ENCODE measurements at regions not wholly inside any gene's neighbourhood (a gene's known extent, or its start where the extent isn't known, plus 50 kb on each side); places are given as distances from the start of the nearest gene placed in this dataset.

- ChIA-PET CTCF (no interaction called here), POLR2A (no interaction called here)
- Mint-ChIP-seq H3K9me3 (ENCODE audit: insufficient read depth) (no peaks in the 10 kb centered on the region), H3K4me3 (no peak overlapping the region), H3K4me1 (no peaks in the 10 kb centered on the region), H3K27me3 (no peaks in the 10 kb centered on the region), H3K27ac (no peak overlapping the region)
- Histone ChIP-seq H3K9ac (ENCODE audit: low read length) (no peak overlapping the region), H4K20me1 (ENCODE audit: control insufficient read depth, insufficient read depth, low read length, poor library complexity, severe bottlenecking) (no peaks in the 10 kb centered on the region), H3K79me2 (ENCODE audit: control insufficient read depth, insufficient read depth, low read length) (no peaks in the 10 kb centered on the region), H3K4me2 (replicated peaks; ENCODE audit: low read depth, low read length, poor library complexity, severe bottlenecking) (no peak overlapping the region), H2AFZ (ENCODE audit: insufficient read depth, low read depth, low read length, poor library complexity, severe bottlenecking) (no peak overlapping the region), H3K4me3 (ENCODE audit: control extremely low read depth in 1 of 5, extremely low read depth in 1 of 5, insufficient read depth in 1 of 5, low read depth in 2 of 5, low read length in 4 of 5) (no peak overlapping the region), H3K9me3 (ENCODE audit: control extremely low read depth in 1 of 3, control insufficient read depth in 2 of 3, insufficient read depth in 1 of 3, low read length in 2 of 3) (peaks cover 0 to 4% (median 0%) of the 10 kb centered on the region in 3 donors), H3K27ac (ENCODE audit: low read length in 2 of 2) (no peak overlapping the region), H3K36me3 (replicated peaks in 1 of 2; ENCODE audit: control extremely low read depth in 1 of 2, control insufficient read depth in 1 of 2, extremely low read depth in 1 of 2, insufficient read depth in 2 of 2, low read length in 1 of 2) (no peaks in the 10 kb centered on the region), H3K27me3 (replicated peaks in 1 of 4; ENCODE audit: control extremely low read depth in 1 of 4, control insufficient read depth in 3 of 4, insufficient read depth in 4 of 4, low read length in 3 of 4) (no peaks in the 10 kb centered on the region), H3K4me1 (ENCODE audit: control insufficient read depth in 2 of 2, insufficient read depth in 2 of 2, low read length in 2 of 2) (no peaks in the 10 kb centered on the region)
- peak; percentile 0 for DNase-seq
- WGBS (ENCODE audit: insufficient coverage) = 44% methylated on average over 3 of the region's 4 CpGs
- TF ChIP-seq CTCF (IDR thresholded peaks at IDR 0.05) (no peak), EZH2 (IDR thresholded peaks at IDR 0.05; ENCODE audit: borderline replicate concordance, insufficient read depth, low read depth, low read length, poor library complexity, severe bottlenecking) (no peak)
- no peak for ATAC-seq (ENCODE audit: low read depth)
- intact Hi-C loops (cut with micrococcal nuclease) = no loop called here
Measured at GRCh38 chrX:122818068-122818467, 366.0 kb upstream of the GRIA3 start.

DNA sequence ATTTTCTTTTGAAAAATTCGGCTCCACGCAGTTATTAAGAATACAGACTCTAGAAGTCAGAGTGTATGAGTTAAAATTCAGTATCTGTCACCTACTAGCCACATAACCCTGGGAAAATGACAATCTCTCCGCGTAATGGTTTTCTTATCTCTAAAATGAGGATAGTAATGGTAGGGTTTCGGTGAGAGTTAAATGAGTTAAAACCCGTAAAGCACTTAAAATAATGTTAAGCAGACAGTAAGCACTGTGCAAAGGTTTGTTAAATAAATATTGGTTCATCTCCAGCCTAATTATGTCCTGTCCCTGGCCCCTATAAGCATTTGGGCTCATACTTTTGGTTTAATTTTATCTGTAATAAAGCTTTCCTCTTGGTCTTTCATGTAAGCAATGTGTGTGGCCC is 350.8 kb upstream of the GRIA3 start:
- CTCF ChIA-PET = no interaction called here
- Mint-ChIP-seq H3K9me3 (ENCODE audit: insufficient read depth) (peaks cover 2% of the 10 kb centered on the region), H3K4me3 (no peak overlapping the region), H3K27me3 (no peaks in the 10 kb centered on the region), H3K4me1 (no peaks in the 10 kb centered on the region), H3K27ac (no peak overlapping the region)
- WGBS (ENCODE audit: insufficient coverage) = no CpG with 5 or more reads among the region's 6 CpGs
- Histone ChIP-seq H3K9ac (ENCODE audit: low read length) (no peak overlapping the region), H2AFZ (ENCODE audit: insufficient read depth, low read depth, low read length, poor library complexity, severe bottlenecking) (no peak overlapping the region), H3K27me3 (replicated peaks in 1 of 4; ENCODE audit: control extremely low read depth in 1 of 4, control insufficient read depth in 3 of 4, insufficient read depth in 4 of 4, low read length in 3 of 4) (no peaks in the 10 kb centered on the region), H3K36me3 (replicated peaks in 1 of 2; ENCODE audit: control extremely low read depth in 1 of 2, control insufficient read depth in 1 of 2, extremely low read depth in 1 of 2, insufficient read depth in 2 of 2, low read length in 1 of 2) (no peaks in the 10 kb centered on the region), H3K9me3 (ENCODE audit: control extremely low read depth in 1 of 3, control insufficient read depth in 2 of 3, insufficient read depth in 1 of 3, low read length in 2 of 3) (no peaks in the 10 kb centered on the region), H4K20me1 (ENCODE audit: control insufficient read depth, insufficient read depth, low read length, poor library complexity, severe bottlenecking) (no peaks in the 10 kb centered on the region), H3K4me2 (replicated peaks; ENCODE audit: low read depth, low read length, poor library complexity, severe bottlenecking) (no peak overlapping the region), H3K4me1 (ENCODE audit: control insufficient read depth in 2 of 2, insufficient read depth in 2 of 2, low read length in 2 of 2) (no peaks in the 10 kb centered on the region), H3K4me3 (ENCODE audit: control extremely low read depth in 1 of 5, extremely low read depth in 1 of 5, insufficient read depth in 1 of 5, low read depth in 2 of 5, low read length in 4 of 5) (no peak overlapping the region), H3K79me2 (ENCODE audit: control insufficient read depth, insufficient read depth, low read length) (no peaks in the 10 kb centered on the region), H3K27ac (ENCODE audit: low read length in 2 of 2) (no peak overlapping the region)
- POLR2A ChIA-PET = no interaction called here
- intact Hi-C loops (cut with micrococcal nuclease) = no loop called here
- no peak for ATAC-seq (ENCODE audit: low read depth)
- TF ChIP-seq EZH2 (IDR thresholded peaks at IDR 0.05; ENCODE audit: borderline replicate concordance, insufficient read depth, low read depth, low read length, poor library complexity, severe bottlenecking) (no peak), CTCF (IDR thresholded peaks at IDR 0.05) (no peak)
- DNase-seq = no peak

Data from B cell (primary cell).